PC-9 (cell line): ENCODE measurements at regions not wholly inside any gene's neighbourhood (a gene's known extent, or its start where the extent isn't known, plus 50 kb on each side); places are given as distances from the start of the nearest gene placed in this dataset.

Experiments
- BruUV-seq: library from RNA; stranded (reverse); fragments of 400-500 nt; replicated peaks from 2 replicates; lab custom pipeline; 2021; lab: Mats Ljungman, UMichigan
- CTCF ChIA-PET: fragments of 300-600 bp; sonication (Branson Sonifier 250); formaldehyde crosslinking; loops from one replicate; lab custom pipeline; 2022; ENCODE audit warnings: antibody characterized with exemption; lab: Charles Lee
- POLR2A ChIA-PET: fragments of 300-600 bp; sonication (Branson Sonifier 250); formaldehyde crosslinking; loops from one replicate; lab custom pipeline; 2022; ENCODE audit warnings: antibody characterized with exemption; ENCODE audit not compliant: unreplicated experiment; lab: Charles Lee
- DNase-seq, 2 experiments: peaks; one replicate each; pipeline versions ENCODE4 v3.0.0 to v3.0.0-alpha.2; 2015 to 2022; ENCODE audit warnings: mixed read lengths in 1 of 2
- H2AFZ ChIP-seq: fragments of 200-600 bp; sonication (generic); 2 replicates; pipeline ENCODE4 v1.8.1; 2017; ENCODE audit warnings: antibody characterized with exemption
- H3F3A ChIP-seq: fragments of 200-600 bp; sonication (generic); 2 replicates; pipeline ENCODE4 v1.8.1; 2017; ENCODE audit warnings: antibody characterized with exemption, mild to moderate bottlenecking, low read depth; ENCODE audit not compliant: insufficient read depth
- H3K27ac ChIP-seq: fragments of 200-600 bp; sonication (generic); 2 replicates; pipeline ENCODE4 v1.6.1; 2016; ENCODE audit warnings: mixed run types
- H3K27me3 ChIP-seq: fragments of 200-600 bp; sonication (generic); 2 replicates; pipeline ENCODE4 v1.6.1; 2016; ENCODE audit warnings: low read depth, mixed run types; ENCODE audit not compliant: insufficient read depth
- H3K36me3 ChIP-seq: fragments of 200-600 bp; sonication (generic); 2 replicates; pipeline ENCODE4 v1.6.1; 2016; ENCODE audit warnings: low read depth, mixed run types
- H3K4me1 ChIP-seq: fragments of 200-600 bp; sonication (generic); replicated peaks from 2 replicates; pipeline ENCODE4 v1.6.1; 2016; ENCODE audit warnings: mixed run types; ENCODE audit not compliant: insufficient read depth
- H3K4me2 ChIP-seq: fragments of 200-600 bp; sonication (generic); 2 replicates; pipeline ENCODE4 v1.6.1; 2017; ENCODE audit warnings: mixed run types
- H3K4me3 ChIP-seq: fragments of 200-600 bp; sonication (generic); 2 replicates; pipeline ENCODE4 v1.6.1; 2016; ENCODE audit warnings: mixed run types
- H3K79me2 ChIP-seq: fragments of 200-600 bp; sonication (generic); 2 replicates; pipeline ENCODE4 v1.6.1; 2017; ENCODE audit warnings: low read depth, mixed run types
- H3K9me2 ChIP-seq: fragments of 200-600 bp; sonication (generic); 2 replicates; pipeline ENCODE4 v1.8.1; 2017; ENCODE audit warnings: mild to moderate bottlenecking; ENCODE audit not compliant: insufficient read depth
- H3K9me3 ChIP-seq: fragments of 200-600 bp; sonication (generic); 2 replicates; pipeline ENCODE4 v1.8.1; 2016; ENCODE audit warnings: low read depth; ENCODE audit not compliant: insufficient read depth
- H4K20me1 ChIP-seq: fragments of 200-600 bp; sonication (generic); 2 replicates; pipeline ENCODE4 v1.8.1; 2017; ENCODE audit not compliant: insufficient read depth
- EZH2 ChIP-seq: fragments of 200-600 bp; sonication (generic); IDR thresholded peaks from 2 replicates; pipeline ENCODE4 v1.8.0; 2017; ENCODE audit warnings: antibody characterized with exemption, low read depth
- intact Hi-C: fragments of 100-400 bp; cut with micrococcal nuclease; formaldehyde crosslinking; loops from one replicate; pipeline ENCODE4 v1.10.0; 2022; ENCODE audit not compliant: unreplicated experiment
- TF ChIP-seq, protein P1 (sequence below): fragments of 200-600 bp; sonication (generic); conservative IDR thresholded peaks from 2 replicates; pipeline ENCODE4 v1.6.1; 2017; ENCODE audit warnings: mixed run types, antibody characterized with exemption, mild to moderate bottlenecking, moderate library complexity

GRCh38 chr11:41612415-41612814, 153.0 kb upstream of the LRRC4C start:
- H3K9me3 ChIP-seq = no peaks in the 10 kb centered on the region
- no TSS peak for BruUV-seq
- H3K4me2 ChIP-seq = no peak overlapping the region
- ChIA-PET CTCF (no interaction called here), POLR2A (no interaction called here)
- H3K27ac ChIP-seq = no peak overlapping the region
- intact Hi-C loops = no loop called here
- H3K4me3 ChIP-seq = no peak overlapping the region
- H3K36me3 ChIP-seq = no peaks in the 10 kb centered on the region
- H3K79me2 ChIP-seq = no peaks in the 10 kb centered on the region
- H3K9me2 ChIP-seq = no peaks in the 10 kb centered on the region
- no peak overlapping the region for H2AFZ ChIP-seq
- no peaks in the 10 kb centered on the region for H3K27me3 ChIP-seq
- TF ChIP-seq, protein P1, sequence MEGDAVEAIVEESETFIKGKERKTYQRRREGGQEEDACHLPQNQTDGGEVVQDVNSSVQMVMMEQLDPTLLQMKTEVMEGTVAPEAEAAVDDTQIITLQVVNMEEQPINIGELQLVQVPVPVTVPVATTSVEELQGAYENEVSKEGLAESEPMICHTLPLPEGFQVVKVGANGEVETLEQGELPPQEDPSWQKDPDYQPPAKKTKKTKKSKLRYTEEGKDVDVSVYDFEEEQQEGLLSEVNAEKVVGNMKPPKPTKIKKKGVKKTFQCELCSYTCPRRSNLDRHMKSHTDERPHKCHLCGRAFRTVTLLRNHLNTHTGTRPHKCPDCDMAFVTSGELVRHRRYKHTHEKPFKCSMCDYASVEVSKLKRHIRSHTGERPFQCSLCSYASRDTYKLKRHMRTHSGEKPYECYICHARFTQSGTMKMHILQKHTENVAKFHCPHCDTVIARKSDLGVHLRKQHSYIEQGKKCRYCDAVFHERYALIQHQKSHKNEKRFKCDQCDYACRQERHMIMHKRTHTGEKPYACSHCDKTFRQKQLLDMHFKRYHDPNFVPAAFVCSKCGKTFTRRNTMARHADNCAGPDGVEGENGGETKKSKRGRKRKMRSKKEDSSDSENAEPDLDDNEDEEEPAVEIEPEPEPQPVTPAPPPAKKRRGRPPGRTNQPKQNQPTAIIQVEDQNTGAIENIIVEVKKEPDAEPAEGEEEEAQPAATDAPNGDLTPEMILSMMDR = no peak; the same call in 1 of the 2 replicates
- no peak for TF ChIP-seq EZH2
- no peaks in the 10 kb centered on the region for H3K4me1 ChIP-seq
- DNase-seq = no peak
- no peaks in the 10 kb centered on the region for H3F3A ChIP-seq
- no peaks in the 10 kb centered on the region for H4K20me1 ChIP-seq

GRCh38 chr11:41613326-41613725, 153.9 kb upstream of the LRRC4C start:
- no peak for DNase-seq
- POLR2A ChIA-PET = no interaction called here
- Histone ChIP-seq H3K9me3 (no peaks in the 10 kb centered on the region), H3K4me3 (no peak overlapping the region), H3K4me2 (no peak overlapping the region), H3K36me3 (no peaks in the 10 kb centered on the region), H3K4me1 (no peaks in the 10 kb centered on the region), H4K20me1 (no peaks in the 10 kb centered on the region), H3K27ac (no peak overlapping the region), H2AFZ (no peak overlapping the region), H3K79me2 (no peaks in the 10 kb centered on the region), H3F3A (no peaks in the 10 kb centered on the region), H3K27me3 (no peaks in the 10 kb centered on the region), H3K9me2 (no peaks in the 10 kb centered on the region)
- BruUV-seq = no TSS peak
- TF ChIP-seq, protein P1 = no peak
- TF ChIP-seq EZH2 = no peak
- CTCF ChIA-PET = no interaction called here
- intact Hi-C loops = no loop called here

DNA sequence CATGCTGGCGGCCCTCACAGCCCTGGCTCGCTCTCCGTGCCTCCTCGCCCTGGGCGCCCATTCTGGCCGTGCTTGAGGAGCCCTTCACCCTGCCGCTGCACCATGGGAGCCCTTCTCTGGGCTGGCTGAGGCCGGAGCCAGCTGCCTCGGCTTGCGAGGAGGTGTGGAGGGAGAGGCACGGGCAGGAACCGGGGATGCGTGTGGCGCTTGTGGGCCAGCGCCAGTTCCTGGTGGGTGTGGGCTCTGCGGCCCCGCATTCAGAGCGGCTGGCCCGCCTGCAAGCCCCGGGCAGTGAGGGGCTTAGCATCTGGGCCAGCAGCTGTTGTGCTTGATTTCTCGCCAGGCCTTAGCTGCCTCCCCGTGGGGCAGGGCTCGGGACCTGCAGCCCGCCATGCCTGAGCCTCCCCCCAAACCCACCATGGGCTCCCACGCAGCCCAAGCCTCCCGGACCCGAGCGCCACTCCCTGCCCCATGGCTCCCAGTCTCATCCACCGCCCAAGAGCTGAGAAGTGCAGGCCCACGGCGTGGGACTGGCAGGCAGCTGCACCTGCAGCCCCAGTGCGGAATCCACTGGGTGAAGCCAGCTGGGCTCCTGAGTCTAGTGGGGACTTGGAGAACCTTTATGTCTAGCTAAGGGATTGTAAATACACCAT, 163.4 kb upstream of the LRRC4C start:
- ChIA-PET CTCF (no interaction called here), POLR2A (no interaction called here)
- Histone ChIP-seq H3K9me2 (0 out of 2 replicates have a peak, but pooled peaks cover 4% of the 10 kb centered on the region), H3K79me2 (no peaks in the 10 kb centered on the region), H3K4me3 (no peak overlapping the region), H3K4me1 (no peaks in the 10 kb centered on the region), H2AFZ (no peak overlapping the region), H3F3A (no peaks in the 10 kb centered on the region), H3K27me3 (peaks cover 16% of the 10 kb centered on the region), H3K27ac (no peak overlapping the region), H3K4me2 (no peak overlapping the region), H3K9me3 (no peaks in the 10 kb centered on the region), H3K36me3 (no peaks in the 10 kb centered on the region), H4K20me1 (no peaks in the 10 kb centered on the region)
- no peak for TF ChIP-seq EZH2
- TF ChIP-seq, protein P1 = no peak
- intact Hi-C loops = no loop called here
- BruUV-seq = no TSS peak
- no peak for DNase-seq
